OCI-LY7 (cell line): ENCODE measurements at regions not wholly inside any gene's neighbourhood (a gene's known extent, or its start where the extent isn't known, plus 50 kb on each side); places are given as distances from the start of the nearest gene placed in this dataset.

Experiments used
- BruUV-seq: library from RNA; stranded (reverse); fragments of 400-500 nt; replicated peaks from 2 replicates; lab custom pipeline; 2021; lab: Mats Ljungman, UMichigan
- CTCF ChIA-PET: fragments of 300-600 bp; sonication (Branson Sonifier 250); formaldehyde crosslinking; loops from one replicate; lab custom pipeline; 2022; ENCODE audit warnings: antibody characterized with exemption; ENCODE audit not compliant: unreplicated experiment; lab: Charles Lee
- POLR2A ChIA-PET: fragments of 300-600 bp; sonication (Branson Sonifier 250); formaldehyde crosslinking; loops from one replicate; lab custom pipeline; 2022; ENCODE audit warnings: antibody characterized with exemption; lab: Charles Lee
- DNase-seq: peaks from one replicate; pipeline ENCODE4 v3.0.0-alpha.2; 2015; ENCODE audit warnings: low spot score
- H2AFZ ChIP-seq: fragments of 200-600 bp; sonication (generic), shearing (Covaris generic); 2 replicates; pipeline ENCODE4 v1.6.1; 2014; ENCODE audit warnings: mild to moderate bottlenecking, antibody characterized with exemption, low read length, moderate library complexity
- H3K27ac ChIP-seq: fragments of 200-600 bp; sonication (generic); 2 replicates; pipeline ENCODE4 v1.5.1; 2014; ENCODE audit warnings: mixed run types, low read depth, mild to moderate bottlenecking, moderate library complexity, low read length, inconsistent platforms; ENCODE audit not compliant: poor library complexity, severe bottlenecking
- H3K36me3 ChIP-seq: fragments of 200-600 bp; sonication (generic); 2 replicates; pipeline ENCODE4 v1.6.1; 2014; ENCODE audit warnings: mild to moderate bottlenecking, antibody characterized with exemption, low read length, moderate library complexity, mixed read lengths; ENCODE audit not compliant: insufficient read depth
- H3K4me1 ChIP-seq: fragments of 200-600 bp; sonication (generic); 2 replicates; pipeline ENCODE4 v1.5.1; 2014; ENCODE audit warnings: mild to moderate bottlenecking, low read length; ENCODE audit not compliant: insufficient read depth, poor library complexity, severe bottlenecking
- H3K4me2 ChIP-seq: fragments of 200-600 bp; sonication (generic); 2 replicates; pipeline ENCODE4 v1.6.1; 2014; ENCODE audit warnings: mild to moderate bottlenecking, low read length
- H3K4me3 ChIP-seq: fragments of 200-600 bp; sonication (generic); 2 replicates; pipeline ENCODE4 v1.5.1; 2014; ENCODE audit warnings: mild to moderate bottlenecking, low read depth, low read length; ENCODE audit not compliant: poor library complexity, severe bottlenecking
- H3K79me2 ChIP-seq: fragments of 200-600 bp; sonication (generic); 2 replicates; pipeline ENCODE4 v1.6.1; 2016; ENCODE audit warnings: low read depth, mild to moderate bottlenecking, low read length, moderate library complexity, mixed read lengths; ENCODE audit not compliant: insufficient read depth
- H3K9me2 ChIP-seq: fragments of 200-600 bp; sonication (generic); 2 replicates; pipeline ENCODE4 v1.6.1; 2016; ENCODE audit warnings: mild to moderate bottlenecking, low read length, mixed read lengths; ENCODE audit not compliant: insufficient read depth
- H3K9me3 ChIP-seq: fragments of 200-600 bp; sonication (generic); 2 replicates; pipeline ENCODE4 v1.6.1; 2014; ENCODE audit warnings: mild to moderate bottlenecking, mixed run types, low read length, mixed read lengths
- H4K20me1 ChIP-seq: fragments of 200-600 bp; sonication (generic); 2 replicates; pipeline ENCODE4 v1.6.1; 2014; ENCODE audit warnings: mild to moderate bottlenecking, antibody characterized with exemption, low read length, moderate library complexity, mixed read lengths; ENCODE audit not compliant: insufficient read depth
- CTCF ChIP-seq: fragments of 200-600 bp; sonication (generic); conservative IDR thresholded peaks from 2 replicates; pipeline ENCODE4 v1.5.1; 2014; ENCODE audit warnings: mild to moderate bottlenecking, antibody characterized with exemption, low read length, moderate library complexity, mixed read lengths
- EZH2phosphoT487 ChIP-seq: fragments of 200-600 bp; sonication (generic); IDR thresholded peaks from 2 replicates; pipeline ENCODE4 v1.6.1; 2018; ENCODE audit warnings: low read depth, borderline replicate concordance, mild to moderate bottlenecking, mixed run types, antibody characterized with exemption, low read length, moderate library complexity, mixed read lengths
- intact Hi-C: fragments of 100-400 bp; cut with micrococcal nuclease; formaldehyde crosslinking; loops from one replicate; pipeline ENCODE4 v1.10.0; 2022; ENCODE audit not compliant: unreplicated experiment

- Histone ChIP-seq H3K4me1 (no peaks in the 10 kb centered on the region), H3K4me3 (no peak overlapping the region), H4K20me1 (no peaks in the 10 kb centered on the region), H3K79me2 (no peaks in the 10 kb centered on the region), H2AFZ (no peak overlapping the region), H3K27ac (no peak overlapping the region), H3K36me3 (no peaks in the 10 kb centered on the region), H3K9me2 (no peaks in the 10 kb centered on the region), H3K4me2 (no peak overlapping the region), H3K9me3 (no peaks in the 10 kb centered on the region)
- TF ChIP-seq CTCF (no peak), EZH2phosphoT487 (no peak)
- ChIA-PET POLR2A (no interaction called here), CTCF (no interaction called here)
- no peak for DNase-seq
- no TSS peak for BruUV-seq
- intact Hi-C loops: no loop called here
Observed at GRCh38 chr4:132893787-132894186, 255.3 kb upstream of the PCDH10 start.

GRCh38 chr4:132901224-132901623 is 247.9 kb upstream of the PCDH10 start:
- ChIA-PET CTCF (no interaction called here), POLR2A (no interaction called here)
- H3K79me2 ChIP-seq: no peaks in the 10 kb centered on the region
- DNase-seq: no peak
- H3K4me3 ChIP-seq: no peak overlapping the region
- H3K9me3 ChIP-seq: no peaks in the 10 kb centered on the region
- H3K36me3 ChIP-seq: no peaks in the 10 kb centered on the region
- H4K20me1 ChIP-seq: no peaks in the 10 kb centered on the region
- no TSS peak for BruUV-seq
- no peak overlapping the region for H3K4me2 ChIP-seq
- TF ChIP-seq EZH2phosphoT487 (no peak), CTCF (no peak)
- intact Hi-C loops: no loop called here
- no peak overlapping the region for H2AFZ ChIP-seq
- H3K9me2 ChIP-seq: no peaks in the 10 kb centered on the region
- no peaks in the 10 kb centered on the region for H3K4me1 ChIP-seq
- H3K27ac ChIP-seq: no peak overlapping the region

DNA sequence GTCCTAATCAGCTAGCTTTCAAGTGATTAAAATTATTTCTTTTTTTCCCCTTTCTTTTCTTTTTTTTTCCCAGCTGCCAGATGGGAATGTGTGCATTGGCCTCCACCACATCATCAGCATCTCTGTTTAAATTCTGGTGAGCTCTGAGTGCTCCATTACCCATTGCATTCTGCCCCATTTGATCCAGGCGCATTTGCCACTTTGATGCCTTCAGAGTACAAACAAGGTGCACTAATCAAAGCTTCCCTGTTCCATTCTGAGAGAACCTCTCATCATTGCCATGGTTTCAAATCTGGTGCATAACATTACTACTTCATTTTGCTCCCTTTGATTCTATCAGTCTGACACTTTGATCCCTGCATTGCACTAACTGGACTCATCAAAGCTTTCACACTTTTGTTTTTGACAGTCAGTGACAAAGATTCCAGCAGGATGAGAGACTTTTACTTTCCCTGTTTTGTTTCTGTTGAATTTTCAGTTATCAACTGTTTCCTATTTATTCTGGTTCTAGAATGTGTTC is 238.8 kb upstream of the PCDH10 start:
- POLR2A ChIA-PET: no interaction called here
- Histone ChIP-seq H3K4me3 (no peak overlapping the region), H3K36me3 (no peaks in the 10 kb centered on the region), H2AFZ (no peak overlapping the region), H3K9me2 (no peaks in the 10 kb centered on the region), H3K4me2 (no peak overlapping the region), H4K20me1 (no peaks in the 10 kb centered on the region), H3K9me3 (no peaks in the 10 kb centered on the region), H3K27ac (no peak overlapping the region), H3K4me1 (no peaks in the 10 kb centered on the region), H3K79me2 (no peaks in the 10 kb centered on the region)
- no TSS peak for BruUV-seq
- TF ChIP-seq EZH2phosphoT487 (no peak), CTCF (no peak)
- DNase-seq: no peak
- intact Hi-C loops: no loop called here
- CTCF ChIA-PET: no interaction called here
